C4-2B (cell line): ENCODE measurements at regions not wholly inside any gene's neighbourhood (a gene's known extent, or its start where the extent isn't known, plus 50 kb on each side); places are given as distances from the start of the nearest gene placed in this dataset.

Experiments
- CTCF ChIP-seq: fragments of 450-650 bp; conservative IDR thresholded peaks from 2 replicates; pipeline ENCODE4 v1.5.1; 2017; ENCODE audit warnings: mild to moderate bottlenecking
- ZFX ChIP-seq: fragments of 450-650 bp; IDR thresholded peaks from 2 replicates; pipeline ENCODE4 v1.6.1; 2017

GRCh38 chr12:92995258-92995903 lies 66.3 kb upstream of the EEA1 start:
- no peak for TF ChIP-seq ZFX
- no peak for TF ChIP-seq CTCF
